ENCODE measurements at regions not wholly inside any gene's neighbourhood (a gene's known extent, or its start where the extent isn't known, plus 50 kb on each side); places are given as distances from the start of the nearest gene placed in this dataset.

- DNase-seq (ENCODE audit: low read depth, low spot score) (no peak), ATAC-seq (no peak)
- H3K9me3 ChIP-seq (ENCODE audit: control insufficient read depth, insufficient read depth, low read depth, low read length) = no peaks in the 10 kb centered on the region
- no TSS peak for BruUV-seq (replicated peaks)
- H3K4me3 ChIP-seq (ENCODE audit: low read depth in 2 of 2, low read length in 2 of 2) = no peak overlapping the region
- ChIA-PET CTCF (no interaction called here), POLR2A (no interaction called here)
- TF ChIP-seq TCF7L2 (IDR thresholded peaks at IDR 0.05; ENCODE audit: low read depth, low read length) = no peak
- no peak for TF ChIP-seq REST (IDR thresholded peaks at IDR 0.05; ENCODE audit: insufficient read depth in 1 of 2, low read depth in 2 of 2, low read length in 1 of 2)
- no peak for TF ChIP-seq CTCF (IDR thresholded peaks at IDR 0.05)
- no peak for TF ChIP-seq POLR2AphosphoS5 (IDR thresholded peaks at IDR 0.05; ENCODE audit: low read depth, low read length)
- TF ChIP-seq SIN3A (IDR thresholded peaks at IDR 0.05; ENCODE audit: borderline replicate concordance, insufficient read depth, low read depth, low read length) = no peak
- no peaks in the 10 kb centered on the region for H3K4me1 ChIP-seq (ENCODE audit: control insufficient read depth, insufficient read depth, low read length)
- H3K36me3 ChIP-seq (ENCODE audit: control insufficient read depth, insufficient read depth, low read length) = no peaks in the 10 kb centered on the region
- in situ Hi-C loops (cut with HindIII; ENCODE audit: low pct_unique_long_range_greater_than_20kb, low sequenced_read_pairs) = no loop called here
- intact Hi-C loops (cut with micrococcal nuclease; ENCODE audit: unreplicated experiment) = no loop called here
- H3K27ac ChIP-seq (ENCODE audit: low read length) = no peak overlapping the region
- H3K27me3 ChIP-seq (ENCODE audit: control insufficient read depth, insufficient read depth, low read length) = no peaks in the 10 kb centered on the region
These were observed 419.3 kb upstream of the SEL1L start for GRCh38 chr14:81952917-81953316.

GRCh38 chr14:81953419-81953818 lies 419.8 kb upstream of the SEL1L start:
- BruUV-seq (replicated peaks) = no TSS peak
- CTCF ChIA-PET = no interaction called here
- no peaks in the 10 kb centered on the region for H3K9me3 ChIP-seq (ENCODE audit: control insufficient read depth, insufficient read depth, low read depth, low read length)
- ATAC-seq (no peak), DNase-seq (ENCODE audit: low read depth, low spot score) (no peak)
- intact Hi-C loops (cut with micrococcal nuclease; ENCODE audit: unreplicated experiment) (no loop called here), in situ Hi-C loops (cut with HindIII; ENCODE audit: low pct_unique_long_range_greater_than_20kb, low sequenced_read_pairs) (no loop called here)
- H3K4me1 ChIP-seq (ENCODE audit: control insufficient read depth, insufficient read depth, low read length) = no peaks in the 10 kb centered on the region
- H3K27ac ChIP-seq (ENCODE audit: low read length) = no peak overlapping the region
- H3K27me3 ChIP-seq (ENCODE audit: control insufficient read depth, insufficient read depth, low read length) = no peaks in the 10 kb centered on the region
- no peak overlapping the region for H3K4me3 ChIP-seq (ENCODE audit: low read depth in 2 of 2, low read length in 2 of 2)
- no peaks in the 10 kb centered on the region for H3K36me3 ChIP-seq (ENCODE audit: control insufficient read depth, insufficient read depth, low read length)
- POLR2A ChIA-PET = no interaction called here
- no peak for TF ChIP-seq SIN3A (IDR thresholded peaks at IDR 0.05; ENCODE audit: borderline replicate concordance, insufficient read depth, low read depth, low read length)
- no peak for TF ChIP-seq POLR2AphosphoS5 (IDR thresholded peaks at IDR 0.05; ENCODE audit: low read depth, low read length)
- TF ChIP-seq CTCF (IDR thresholded peaks at IDR 0.05) = no peak
- TF ChIP-seq REST (IDR thresholded peaks at IDR 0.05; ENCODE audit: insufficient read depth in 1 of 2, low read depth in 2 of 2, low read length in 1 of 2) = no peak
- no peak for TF ChIP-seq TCF7L2 (IDR thresholded peaks at IDR 0.05; ENCODE audit: low read depth, low read length)
